SU-DHL-6 (cell line): ENCODE measurements at regions not wholly inside any gene's neighbourhood (a gene's known extent, or its start where the extent isn't known, plus 50 kb on each side); places are given as distances from the start of the nearest gene placed in this dataset.
"Not testable (repeated sequence)": the region's sequence is repeated elsewhere in the genome, so short reads cannot be mapped to it uniquely, and the experiment has no call there.

Source experiments
- H2AFZ ChIP-seq: fragments of 200-600 bp; sonication (generic); 2 replicates; pipeline ENCODE4 v1.6.1; 2014; ENCODE audit warnings: low read depth, mild to moderate bottlenecking, moderate library complexity, mixed read lengths, antibody characterized with exemption, low read length; ENCODE audit not compliant: severe bottlenecking
- H3F3A ChIP-seq: fragments of 200-600 bp; shearing (Covaris generic); 2 replicates; pipeline ENCODE4 v1.6.0; 2016; ENCODE audit warnings: antibody characterized with exemption, mild to moderate bottlenecking; ENCODE audit not compliant: insufficient read depth
- H3K27ac ChIP-seq: fragments of 200-600 bp; sonication (generic); 2 replicates; pipeline ENCODE4 v1.5.1; 2016; ENCODE audit warnings: low read depth, mild to moderate bottlenecking, low read length, moderate library complexity, mixed read lengths
- H3K27me3 ChIP-seq: fragments of 200-600 bp; sonication (generic), shearing (Covaris generic); 2 replicates; pipeline ENCODE4 v1.6.0; 2014; ENCODE audit warnings: mild to moderate bottlenecking, low read length
- H3K36me3 ChIP-seq: fragments of 200-600 bp; sonication (generic); 2 replicates; pipeline ENCODE4 v1.6.1; 2014; ENCODE audit warnings: mild to moderate bottlenecking, low read length, mixed read lengths
- H3K4me2 ChIP-seq: fragments of 300-600, 200-600 bp; shearing (Covaris generic), sonication (generic); 2 replicates; pipeline ENCODE4 v1.6.0; 2014; ENCODE audit warnings: low read length, low read depth, mild to moderate bottlenecking; ENCODE audit not compliant: poor library complexity, severe bottlenecking
- H3K4me3 ChIP-seq: fragments of 200-600 bp; sonication (generic); 2 replicates; pipeline ENCODE4 v1.5.1; 2014; ENCODE audit warnings: antibody characterized with exemption, low read length, mild to moderate bottlenecking, mixed read lengths; ENCODE audit not compliant: insufficient read depth, poor library complexity, severe bottlenecking
- H3K79me2 ChIP-seq: fragments of 200-600 bp; sonication (generic); 2 replicates; pipeline ENCODE4 v1.6.1; 2014; ENCODE audit warnings: mild to moderate bottlenecking, low read length, moderate library complexity; ENCODE audit not compliant: insufficient read depth
- H3K9ac ChIP-seq: fragments of 200-600 bp; sonication (generic); 2 replicates; pipeline ENCODE4 v1.7.0; 2014; ENCODE audit warnings: mild to moderate bottlenecking, low read length
- H3K9me2 ChIP-seq: fragments of 200-600 bp; sonication (generic); replicated peaks from 2 replicates; pipeline ENCODE4 v1.6.1; 2014; ENCODE audit warnings: low read length; ENCODE audit not compliant: insufficient read depth
- H3K9me3 ChIP-seq: fragments of 200-600 bp; sonication (generic); 2 replicates; pipeline ENCODE4 v1.6.1; 2014; ENCODE audit warnings: low read length, mixed read lengths; ENCODE audit not compliant: insufficient read depth
- H4K20me1 ChIP-seq: fragments of 200-600 bp; sonication (generic); 2 replicates; pipeline ENCODE4 v1.6.1; 2014; ENCODE audit warnings: low read depth, mild to moderate bottlenecking, antibody characterized with exemption, low read length, moderate library complexity, mixed read lengths
- EZH2phosphoT487 ChIP-seq: fragments of 200-600 bp; sonication (generic), shearing (Covaris generic); conservative IDR thresholded peaks from 2 replicates; pipeline ENCODE4 v1.6.1; 2018; ENCODE audit warnings: mild to moderate bottlenecking, antibody characterized with exemption, low read length, moderate library complexity, mixed read lengths
- TF ChIP-seq, protein P1 (sequence below): fragments of 200-600 bp; sonication (generic); IDR thresholded peaks from one replicate; pipeline ENCODE4 v1.5.1; 2017; ENCODE audit warnings: antibody characterized with exemption, mild to moderate bottlenecking, low read length, moderate library complexity; ENCODE audit not compliant: insufficient read depth, poor library complexity, severe bottlenecking

DNA sequence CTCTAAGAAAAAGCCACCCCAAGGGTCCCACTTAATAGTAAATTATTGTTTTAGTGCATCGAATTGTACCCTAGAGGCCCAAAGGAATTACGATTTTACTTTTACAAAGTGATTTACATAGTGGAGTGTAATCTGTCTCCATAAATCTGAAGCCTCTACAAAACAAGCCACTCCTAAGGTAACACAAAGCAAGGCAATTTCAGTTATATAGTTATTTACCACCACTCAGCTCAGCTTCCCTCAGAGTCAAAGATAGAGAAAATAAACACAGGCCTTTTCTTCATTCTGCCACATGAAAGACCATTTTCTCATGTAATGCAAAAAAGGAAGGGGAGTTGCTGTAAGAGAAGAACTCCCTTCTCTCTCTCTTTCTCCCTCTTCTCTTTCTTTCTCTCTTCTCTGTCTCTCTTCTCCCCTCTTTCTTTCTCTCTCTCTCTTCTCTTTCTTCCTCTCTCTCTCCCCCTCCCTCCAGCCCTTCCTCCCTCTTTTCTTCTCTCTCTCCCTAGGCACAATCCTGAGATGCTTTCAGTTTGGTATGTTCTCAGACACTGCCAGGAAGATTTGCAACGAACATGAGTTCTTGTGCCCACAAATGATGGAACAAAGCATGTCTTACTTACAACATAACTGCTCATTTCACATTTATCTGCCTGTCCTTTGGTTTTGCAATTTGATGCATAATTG, 264.5 kb downstream of the BCL2 start:
- no peak overlapping the region for H2AFZ ChIP-seq
- H3K36me3 ChIP-seq = no peaks in the 10 kb centered on the region
- H3K27ac ChIP-seq = no peak overlapping the region
- no peak overlapping the region for H3K4me2 ChIP-seq
- no peaks in the 10 kb centered on the region for H3F3A ChIP-seq
- no peak overlapping the region for H3K4me3 ChIP-seq
- H3K9me2 ChIP-seq = no peaks in the 10 kb centered on the region
- H3K9ac ChIP-seq = no peak overlapping the region
- H4K20me1 ChIP-seq = no peaks in the 10 kb centered on the region
- H3K9me3 ChIP-seq = no peaks in the 10 kb centered on the region
- no peaks in the 10 kb centered on the region for H3K79me2 ChIP-seq
- TF ChIP-seq, protein P1, sequence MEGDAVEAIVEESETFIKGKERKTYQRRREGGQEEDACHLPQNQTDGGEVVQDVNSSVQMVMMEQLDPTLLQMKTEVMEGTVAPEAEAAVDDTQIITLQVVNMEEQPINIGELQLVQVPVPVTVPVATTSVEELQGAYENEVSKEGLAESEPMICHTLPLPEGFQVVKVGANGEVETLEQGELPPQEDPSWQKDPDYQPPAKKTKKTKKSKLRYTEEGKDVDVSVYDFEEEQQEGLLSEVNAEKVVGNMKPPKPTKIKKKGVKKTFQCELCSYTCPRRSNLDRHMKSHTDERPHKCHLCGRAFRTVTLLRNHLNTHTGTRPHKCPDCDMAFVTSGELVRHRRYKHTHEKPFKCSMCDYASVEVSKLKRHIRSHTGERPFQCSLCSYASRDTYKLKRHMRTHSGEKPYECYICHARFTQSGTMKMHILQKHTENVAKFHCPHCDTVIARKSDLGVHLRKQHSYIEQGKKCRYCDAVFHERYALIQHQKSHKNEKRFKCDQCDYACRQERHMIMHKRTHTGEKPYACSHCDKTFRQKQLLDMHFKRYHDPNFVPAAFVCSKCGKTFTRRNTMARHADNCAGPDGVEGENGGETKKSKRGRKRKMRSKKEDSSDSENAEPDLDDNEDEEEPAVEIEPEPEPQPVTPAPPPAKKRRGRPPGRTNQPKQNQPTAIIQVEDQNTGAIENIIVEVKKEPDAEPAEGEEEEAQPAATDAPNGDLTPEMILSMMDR = no peak
- TF ChIP-seq EZH2phosphoT487 = no peak
- no peaks in the 10 kb centered on the region for H3K27me3 ChIP-seq

DNA sequence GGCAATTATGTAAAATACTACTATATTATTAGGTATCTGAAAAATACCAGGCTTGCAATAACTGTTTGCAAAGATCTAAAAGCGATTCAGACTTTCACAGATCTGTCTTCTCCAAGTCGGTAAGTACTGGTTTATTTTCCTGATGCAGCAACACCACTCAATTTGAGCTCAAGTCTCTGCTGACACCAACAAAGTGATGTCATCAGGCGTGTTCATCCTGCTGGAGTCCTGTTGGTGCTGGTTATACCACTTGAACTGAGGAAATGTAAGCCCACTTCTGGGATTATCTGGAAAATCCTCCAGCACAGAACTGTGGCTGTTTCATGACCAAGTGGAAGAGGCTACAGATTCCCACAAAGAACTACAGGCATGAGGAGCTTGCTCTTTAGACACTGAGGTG, 267.6 kb downstream of the BCL2 start:
- H3K4me2 ChIP-seq = no peak overlapping the region
- H4K20me1 ChIP-seq = no peaks in the 10 kb centered on the region
- no peaks in the 10 kb centered on the region for H3K79me2 ChIP-seq
- H3F3A ChIP-seq = no peaks in the 10 kb centered on the region
- H3K27me3 ChIP-seq = no peaks in the 10 kb centered on the region
- H2AFZ ChIP-seq = no peak overlapping the region
- no peaks in the 10 kb centered on the region for H3K9me3 ChIP-seq
- H3K9ac ChIP-seq = no peak overlapping the region
- H3K36me3 ChIP-seq = no peaks in the 10 kb centered on the region
- TF ChIP-seq EZH2phosphoT487 = no peak
- TF ChIP-seq, protein P1 = no peak
- no peaks in the 10 kb centered on the region for H3K9me2 ChIP-seq
- H3K4me3 ChIP-seq = no peak overlapping the region
- H3K27ac ChIP-seq = no peak overlapping the region

DNA sequence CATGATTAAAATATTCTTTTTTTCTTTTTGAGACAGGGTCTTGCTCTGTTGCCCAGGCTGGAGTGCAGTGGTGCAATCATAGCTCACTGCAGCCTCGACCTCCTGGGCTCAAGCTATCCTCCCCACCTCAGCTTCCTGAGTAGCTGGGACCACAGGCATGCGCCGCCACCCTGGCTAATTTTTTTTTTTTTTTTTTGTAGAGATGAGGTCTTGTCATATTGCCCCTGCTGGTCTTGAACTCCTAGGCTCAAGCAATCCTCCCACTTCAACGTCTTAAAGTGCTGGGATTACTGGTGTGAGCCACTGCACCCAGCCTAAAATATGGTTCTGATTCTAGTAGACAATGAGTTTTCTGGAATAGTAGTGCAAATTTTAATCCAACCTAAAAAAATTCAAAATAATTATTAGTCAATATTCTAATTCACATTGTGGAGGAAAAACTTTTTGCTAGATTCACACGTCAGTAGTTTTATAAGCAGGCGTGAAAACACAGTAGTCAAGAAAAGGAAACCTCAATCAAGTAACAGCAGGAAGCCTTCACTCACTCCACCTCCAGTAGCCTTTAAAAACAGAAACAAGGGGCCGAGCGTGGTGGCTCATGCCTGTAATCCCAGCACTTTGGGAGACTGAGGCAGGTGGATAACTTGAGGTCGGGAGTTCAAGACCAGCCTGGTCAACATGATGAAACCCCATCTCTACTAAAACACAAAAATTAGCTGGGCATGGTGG, 268.7 kb downstream of the BCL2 start:
- H3K9me3 ChIP-seq, H3K4me2 ChIP-seq, H3K79me2 ChIP-seq, H3F3A ChIP-seq, H2AFZ ChIP-seq, H3K9me2 ChIP-seq, H3K27ac ChIP-seq, H4K20me1 ChIP-seq, H3K9ac ChIP-seq, H3K27me3 ChIP-seq, H3K36me3 ChIP-seq, H3K4me3 ChIP-seq: not testable (repeated sequence)

DNA sequence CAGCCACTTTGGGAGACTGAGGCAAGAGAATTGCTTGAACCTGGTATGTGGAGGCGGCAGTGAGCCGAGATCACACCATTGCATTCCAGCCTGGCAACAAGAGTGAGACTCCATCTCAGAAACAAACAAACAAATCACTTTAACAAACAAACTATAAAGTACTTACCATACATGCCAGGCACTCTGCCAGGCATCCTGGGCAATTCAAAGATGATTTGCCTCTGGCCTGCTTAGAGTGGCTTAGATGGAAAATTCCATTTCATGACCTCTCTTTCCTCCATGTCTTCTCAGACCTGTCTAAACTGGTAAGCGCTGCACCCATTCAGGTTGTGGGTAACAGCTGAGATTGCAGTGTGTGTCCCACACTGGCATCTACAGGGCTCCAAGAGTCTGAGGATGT, 273.2 kb downstream of the BCL2 start:
- Histone ChIP-seq H3K4me3 (no peak overlapping the region), H3K9me2 (no peaks in the 10 kb centered on the region), H3K9ac (no peak overlapping the region), H3K79me2 (no peaks in the 10 kb centered on the region), H3K9me3 (no peaks in the 10 kb centered on the region), H4K20me1 (no peaks in the 10 kb centered on the region), H3K36me3 (no peaks in the 10 kb centered on the region), H3K27me3 (no peaks in the 10 kb centered on the region), H3F3A (no peaks in the 10 kb centered on the region), H2AFZ (no peak overlapping the region), H3K4me2 (no peak overlapping the region), H3K27ac (no peak overlapping the region)
- no peak for TF ChIP-seq EZH2phosphoT487
- TF ChIP-seq, protein P1 = no peak
